NCI-H526 (cell line): ENCODE measurements at regions not wholly inside any gene's neighbourhood (a gene's known extent, or its start where the extent isn't known, plus 50 kb on each side); places are given as distances from the start of the nearest gene placed in this dataset.
A peak's percentile ranks its signal among the peaks of the same experiment; 100 is the strongest.

Experiments
- DNase-seq, 2 experiments: peaks; one replicate each; lab custom pipeline; 2025; lab: John Stamatoyannopoulos, UW

GRCh38 chr2:78439122-78439521 is 586.4 kb upstream of the REG3G start:
- no peak for DNase-seq

DNA sequence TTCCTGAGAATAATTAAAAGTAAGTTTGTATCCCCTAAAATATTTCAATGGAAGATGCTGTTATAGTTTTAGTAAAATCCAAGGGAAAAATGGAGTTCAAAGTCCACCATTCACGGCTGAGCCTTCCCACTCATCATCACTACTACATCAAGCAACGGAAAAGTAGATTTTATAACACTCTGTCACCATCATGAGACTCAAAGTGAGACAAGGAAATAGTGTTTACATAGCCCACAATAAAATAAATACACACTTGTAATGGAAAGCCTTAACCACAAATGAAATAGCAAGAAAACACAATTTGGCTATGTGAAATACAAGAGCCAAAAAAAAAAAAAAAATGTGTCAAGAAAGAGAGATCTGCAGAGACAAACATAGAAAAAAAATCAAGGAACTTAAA is 569.9 kb upstream of the REG3G start:
- DNase-seq: no peak

DNA sequence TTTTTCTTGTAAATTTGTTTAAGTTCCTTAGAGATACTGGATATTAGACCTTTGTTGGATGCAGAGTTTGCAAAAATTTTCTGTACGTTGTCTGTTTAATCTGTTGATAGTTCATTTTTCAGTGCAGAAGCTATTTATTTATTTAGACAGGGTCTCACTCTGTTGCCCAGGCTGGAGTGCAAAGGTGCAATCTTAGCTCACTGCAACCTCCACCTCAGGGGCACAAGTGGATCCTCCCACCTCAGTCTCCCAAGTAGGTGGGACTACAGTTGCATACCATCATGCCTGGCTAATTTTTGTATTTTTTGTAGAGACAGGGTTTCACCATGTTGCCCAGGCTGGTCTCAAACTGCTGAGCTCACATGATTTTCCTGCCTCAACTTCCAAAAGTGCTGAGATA is 568.2 kb upstream of the REG3G start:
- DNase-seq: no peak

DNA sequence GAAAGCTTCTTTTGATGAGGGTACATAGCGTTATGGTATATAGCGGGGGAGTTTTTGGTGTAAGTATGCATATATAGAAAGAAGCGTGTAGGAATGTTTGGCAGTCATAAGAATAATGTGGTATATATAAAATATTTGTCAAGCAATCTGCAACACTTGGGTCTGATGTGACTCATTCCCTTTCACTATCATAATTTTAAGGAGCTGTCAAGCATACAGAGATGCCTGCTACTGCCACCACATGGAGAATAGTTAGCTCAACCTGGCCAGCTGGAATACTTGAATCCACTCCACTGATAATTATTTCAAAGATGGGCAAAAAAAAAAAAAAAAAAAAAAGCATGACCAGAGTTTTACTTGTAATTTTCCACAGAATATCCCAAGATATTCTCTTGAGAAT is 559.8 kb upstream of the REG3G start:
- DNase-seq: no peak

- no peak for DNase-seq
These were observed 548.8 kb upstream of the REG3G start for GRCh38 chr2:78476619-78477229.

DNA sequence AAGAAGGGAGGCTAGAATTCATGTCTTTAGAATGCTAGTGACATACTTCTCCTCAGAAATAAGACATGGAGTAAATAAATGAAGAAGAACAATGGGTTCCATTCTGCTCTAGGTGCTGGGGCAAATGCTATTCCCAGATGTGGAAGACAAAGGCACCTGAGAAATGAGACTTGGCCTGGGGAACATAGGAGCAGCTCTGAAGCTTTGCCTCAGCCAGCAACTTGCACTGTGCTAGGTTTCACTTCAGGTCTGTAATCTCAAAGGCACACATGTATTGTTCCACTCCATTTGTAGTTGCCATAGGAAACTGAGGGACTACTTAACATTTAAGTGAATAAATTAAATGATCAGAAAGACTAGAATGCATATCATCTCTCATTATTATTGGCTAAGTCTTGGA is 538.9 kb upstream of the REG3G start:
- no peak for DNase-seq

- DNase-seq: no peak
These were observed 527.4 kb upstream of the REG3G start for GRCh38 chr2:78498125-78498524.

- DNase-seq: no peak
These were observed 519.2 kb upstream of the REG3G start for GRCh38 chr2:78506301-78506700.

- DNase-seq: no peak
These were observed 503.6 kb upstream of the REG3G start for GRCh38 chr2:78521938-78522337.

DNA sequence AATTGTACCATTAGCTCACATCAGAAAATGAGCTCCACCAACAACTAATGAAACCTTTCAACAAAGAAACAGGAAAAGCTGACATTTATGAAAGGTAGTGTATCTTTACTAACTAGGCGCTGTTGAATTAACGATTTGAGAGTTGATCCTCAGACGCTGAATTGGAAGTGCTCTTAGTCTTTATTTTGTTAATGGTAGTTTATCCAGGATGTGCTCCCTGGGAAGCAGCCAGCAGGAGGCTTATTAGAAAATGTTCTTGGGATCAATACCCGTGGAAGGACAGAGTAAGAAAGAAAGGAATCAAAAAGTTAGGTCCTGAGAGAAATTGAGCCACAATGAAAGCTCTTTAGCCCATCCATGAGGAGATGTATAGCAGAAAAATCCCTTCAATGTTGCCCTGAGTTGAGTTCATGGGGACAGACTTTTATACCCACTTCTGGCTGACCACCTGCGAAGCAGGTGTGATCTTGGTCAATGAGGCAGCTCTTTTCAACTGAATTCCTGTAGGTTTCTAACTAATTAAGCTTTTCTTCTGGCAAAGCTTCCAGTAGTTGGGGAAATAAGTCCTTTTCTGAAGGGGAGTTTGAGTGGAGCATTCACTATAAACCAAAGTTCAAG is 492.6 kb upstream of the REG3G start:
- DNase-seq: no peak

DNA sequence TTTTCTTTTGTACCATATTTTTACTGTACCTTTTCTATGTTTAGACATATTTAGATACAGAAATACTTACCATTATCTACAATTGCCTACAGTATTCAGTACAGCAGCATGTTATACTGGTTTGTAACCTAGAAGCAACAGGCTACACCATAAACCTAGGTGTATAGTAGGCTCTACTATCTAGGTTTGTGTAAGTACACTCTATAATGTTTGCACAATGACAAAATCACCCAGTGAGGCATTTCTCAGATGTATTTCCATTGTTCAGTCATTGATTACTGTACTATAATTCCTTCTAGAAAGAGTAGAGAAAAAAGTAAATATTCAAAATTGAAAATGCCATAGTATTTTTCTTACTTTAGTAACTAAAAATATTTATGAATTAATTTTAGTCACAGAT is 490.1 kb upstream of the REG3G start:
- no peak for DNase-seq

- no peak for DNase-seq
These were observed 487.2 kb upstream of the REG3G start for GRCh38 chr2:78538322-78538721.

DNA sequence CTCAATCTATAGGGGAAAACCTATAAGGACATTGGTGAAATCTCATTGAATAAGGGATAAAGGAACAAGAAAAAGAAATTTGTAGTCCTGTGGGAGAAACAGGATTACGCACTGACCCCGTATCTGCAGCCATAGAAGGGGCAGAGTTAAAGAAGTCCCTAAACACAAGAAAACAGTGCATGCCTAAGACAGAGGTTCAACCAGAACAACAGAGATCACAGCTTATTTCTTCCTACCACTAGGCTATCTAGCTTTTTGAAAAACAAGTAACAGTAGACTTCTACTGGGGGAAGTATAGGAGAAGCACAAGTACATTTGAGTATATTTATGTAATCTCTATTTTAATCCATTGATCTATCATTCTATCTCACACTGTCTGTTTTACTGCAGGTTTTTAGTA is 485.2 kb upstream of the REG3G start:
- no peak for DNase-seq

DNA sequence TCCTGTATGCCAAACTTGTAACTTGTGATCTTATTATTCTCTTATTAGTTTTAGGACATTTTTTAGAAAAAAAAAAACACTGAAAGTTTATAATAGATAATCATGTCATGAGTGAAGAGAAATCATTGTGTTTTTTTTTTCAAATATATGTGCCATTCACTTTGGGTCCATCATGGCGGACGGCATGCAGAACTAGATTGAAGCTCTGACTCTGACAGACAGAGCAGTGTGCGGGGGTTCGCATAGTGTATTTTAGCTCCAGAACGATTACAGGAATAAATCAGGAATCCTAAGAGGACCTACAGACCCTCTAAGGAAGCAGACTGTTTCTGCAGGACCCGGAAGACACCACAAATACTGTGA is 484.4 kb upstream of the REG3G start:
- DNase-seq: no peak

DNA sequence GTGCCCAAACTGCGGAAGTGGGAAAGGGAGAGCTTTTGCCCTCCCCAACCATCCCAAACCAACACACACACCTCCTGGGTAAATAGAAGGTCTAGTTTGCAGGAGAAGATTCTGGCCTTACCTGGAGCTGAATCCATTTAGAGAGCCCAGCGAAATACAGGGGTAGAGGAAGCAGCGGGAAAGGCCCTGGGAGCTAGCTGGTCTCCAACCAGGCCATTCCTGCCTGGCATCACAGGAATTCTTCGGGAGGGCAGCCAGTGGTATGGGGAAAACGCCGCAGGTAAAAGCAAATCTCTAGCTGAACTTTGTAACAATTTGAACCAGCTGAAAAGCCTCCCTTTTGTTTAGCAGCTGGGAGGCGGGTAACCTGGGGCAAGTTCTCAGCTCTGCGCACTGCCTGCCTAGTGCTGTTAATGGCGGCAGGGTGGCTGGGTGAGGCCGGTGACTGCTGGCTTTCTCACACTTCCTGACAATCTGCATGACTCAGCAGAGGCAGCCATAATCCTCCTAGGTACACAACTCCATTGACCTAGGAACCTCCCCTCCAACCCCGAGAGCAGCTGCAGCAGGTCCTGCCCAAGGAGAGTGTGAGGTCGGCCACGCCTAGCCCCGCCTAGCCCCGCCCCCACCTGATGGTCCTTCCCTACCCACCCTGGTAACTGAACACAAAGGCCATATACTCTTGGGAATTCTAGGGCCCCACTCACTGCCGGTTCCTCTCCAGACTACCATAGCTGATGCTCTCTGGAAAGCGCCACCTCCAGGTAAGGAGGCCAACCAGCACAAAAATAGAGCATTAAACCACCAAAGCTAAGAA is 483.8 kb upstream of the REG3G start:
- peak in 1 of 2 experiments; percentile 1 for DNase-seq

GRCh38 chr2:78546843-78547242 is 478.7 kb upstream of the REG3G start:
- no peak for DNase-seq

DNA sequence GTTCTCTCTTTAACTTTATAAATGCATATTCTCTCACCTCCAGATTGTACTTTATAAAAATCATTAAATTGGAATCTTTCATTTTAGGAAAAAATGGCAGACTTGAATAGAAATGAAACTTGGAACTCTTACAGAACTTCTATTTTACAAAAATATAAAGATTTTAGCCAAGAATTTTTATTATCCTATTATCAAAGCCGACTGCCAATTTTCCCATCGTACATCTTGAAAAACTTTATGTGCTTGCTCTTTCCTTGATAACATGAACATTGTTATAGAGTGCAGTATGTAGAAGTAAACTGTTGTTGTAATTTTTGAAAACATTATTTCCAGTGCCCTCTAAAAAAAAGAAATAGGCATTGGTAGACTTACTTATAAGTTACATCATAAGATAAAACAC is 475.7 kb upstream of the REG3G start:
- no peak for DNase-seq

- no peak for DNase-seq
These were observed 471.4 kb upstream of the REG3G start for GRCh38 chr2:78553866-78554647.

GRCh38 chr2:78561876-78562275 is 463.6 kb upstream of the REG3G start:
- DNase-seq: no peak

GRCh38 chr2:78564666-78565065 is 460.8 kb upstream of the REG3G start:
- no peak for DNase-seq

DNA sequence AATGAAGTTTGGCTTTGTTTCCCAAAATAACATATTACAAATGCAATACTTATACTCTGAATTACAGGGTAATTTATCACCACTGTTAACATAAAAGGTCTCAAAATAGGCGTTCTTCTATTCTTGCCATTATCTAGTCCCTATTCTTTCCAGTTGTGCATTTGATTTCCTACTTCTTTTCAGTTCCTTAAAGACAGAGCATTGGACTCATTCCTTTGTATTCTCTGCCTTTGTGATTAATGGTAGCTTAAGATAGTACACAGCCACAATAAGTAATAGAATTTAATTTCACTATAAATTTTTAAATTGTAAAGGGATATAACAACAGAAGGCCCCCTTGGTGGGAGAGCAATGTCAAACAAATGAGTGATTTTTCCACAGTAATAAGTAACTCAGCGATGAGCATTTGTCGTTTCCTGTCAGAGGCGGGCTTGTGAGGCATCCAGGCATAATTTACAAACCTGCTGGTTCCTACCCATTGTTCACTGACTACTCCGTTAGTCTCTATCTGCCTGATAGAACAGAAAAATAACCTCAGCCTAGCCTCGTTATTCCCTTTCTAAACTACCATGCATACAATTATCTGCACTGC is 456.6 kb upstream of the REG3G start:
- DNase-seq: no peak

GRCh38 chr2:78576409-78576808 is 449.1 kb upstream of the REG3G start:
- DNase-seq: no peak
